Parathyroid adenoma (tissue), 2 donors: ENCODE measurements at regions not wholly inside any gene's neighbourhood (a gene's known extent, or its start where the extent isn't known, plus 50 kb on each side); places are given as distances from the start of the nearest gene placed in this dataset.

Experiments
- H2AFZ ChIP-seq: fragments of 300-600 bp; sonication (generic); one replicate; pipeline ENCODE4 v1.7.0; 2017; ENCODE audit warnings: antibody characterized with exemption, mild to moderate bottlenecking
- H3K27ac ChIP-seq: fragments of 300-600 bp; sonication (generic); one replicate; pipeline ENCODE4 v1.7.0; 2017
- H3K27me3 ChIP-seq: fragments of 300-600 bp; sonication (generic); one replicate; pipeline ENCODE4 v1.7.0; 2017; ENCODE audit warnings: low read length; ENCODE audit not compliant: control insufficient read depth, insufficient read depth
- H3K36me3 ChIP-seq: fragments of 300-600 bp; sonication (generic); one replicate; pipeline ENCODE4 v1.7.0; 2017; ENCODE audit warnings: low read length; ENCODE audit not compliant: control insufficient read depth, insufficient read depth
- H3K4me1 ChIP-seq: fragments of 300-600 bp; sonication (generic); one replicate; pipeline ENCODE4 v1.7.0; 2017; ENCODE audit warnings: control low read depth
- H3K4me2 ChIP-seq: fragments of 300-600 bp; sonication (generic); one replicate; pipeline ENCODE4 v1.7.0; 2017; ENCODE audit warnings: low read length
- H3K4me3 ChIP-seq: fragments of 300-600 bp; sonication (generic); one replicate; pipeline ENCODE4 v1.7.0; 2017; ENCODE audit warnings: low read depth, low read length
- H3K79me2 ChIP-seq: fragments of 300-600 bp; sonication (generic); one replicate; pipeline ENCODE4 v1.7.0; 2017; ENCODE audit warnings: control low read depth
- H3K9ac ChIP-seq: fragments of 300-600 bp; sonication (generic); one replicate; pipeline ENCODE4 v1.7.0; 2017; ENCODE audit warnings: mild to moderate bottlenecking
- H3K9me3 ChIP-seq: fragments of 300-600 bp; sonication (generic); one replicate; pipeline ENCODE4 v1.7.0; 2017; ENCODE audit warnings: low read length; ENCODE audit not compliant: control insufficient read depth
- TF ChIP-seq, protein P1 (sequence below): fragments of 300-600 bp; sonication (generic); IDR thresholded peaks from one replicate; pipeline ENCODE4 v1.7.0; 2017; ENCODE audit warnings: antibody characterized with exemption, mild to moderate bottlenecking
- donor health status: primary hyperparathyroidism.

GRCh38 chr16:86377251-86378022 lies 132.9 kb upstream of the FOXF1 start:
- H2AFZ ChIP-seq = no peak overlapping the region
- no peaks in the 10 kb centered on the region for H3K9me3 ChIP-seq
- no peak overlapping the region for H3K9ac ChIP-seq
- H3K79me2 ChIP-seq = no peaks in the 10 kb centered on the region
- H3K27ac ChIP-seq = no peak overlapping the region
- H3K4me3 ChIP-seq = no peak overlapping the region
- no peaks in the 10 kb centered on the region for H3K4me1 ChIP-seq
- no peak overlapping the region for H3K4me2 ChIP-seq
- H3K27me3 ChIP-seq = no peaks in the 10 kb centered on the region
- H3K36me3 ChIP-seq = no peaks in the 10 kb centered on the region
- TF ChIP-seq, protein P1, sequence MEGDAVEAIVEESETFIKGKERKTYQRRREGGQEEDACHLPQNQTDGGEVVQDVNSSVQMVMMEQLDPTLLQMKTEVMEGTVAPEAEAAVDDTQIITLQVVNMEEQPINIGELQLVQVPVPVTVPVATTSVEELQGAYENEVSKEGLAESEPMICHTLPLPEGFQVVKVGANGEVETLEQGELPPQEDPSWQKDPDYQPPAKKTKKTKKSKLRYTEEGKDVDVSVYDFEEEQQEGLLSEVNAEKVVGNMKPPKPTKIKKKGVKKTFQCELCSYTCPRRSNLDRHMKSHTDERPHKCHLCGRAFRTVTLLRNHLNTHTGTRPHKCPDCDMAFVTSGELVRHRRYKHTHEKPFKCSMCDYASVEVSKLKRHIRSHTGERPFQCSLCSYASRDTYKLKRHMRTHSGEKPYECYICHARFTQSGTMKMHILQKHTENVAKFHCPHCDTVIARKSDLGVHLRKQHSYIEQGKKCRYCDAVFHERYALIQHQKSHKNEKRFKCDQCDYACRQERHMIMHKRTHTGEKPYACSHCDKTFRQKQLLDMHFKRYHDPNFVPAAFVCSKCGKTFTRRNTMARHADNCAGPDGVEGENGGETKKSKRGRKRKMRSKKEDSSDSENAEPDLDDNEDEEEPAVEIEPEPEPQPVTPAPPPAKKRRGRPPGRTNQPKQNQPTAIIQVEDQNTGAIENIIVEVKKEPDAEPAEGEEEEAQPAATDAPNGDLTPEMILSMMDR = no peak

GRCh38 chr16:86378128-86378527 lies 132.2 kb upstream of the FOXF1 start:
- H3K27me3 ChIP-seq = no peaks in the 10 kb centered on the region
- H2AFZ ChIP-seq = no peak overlapping the region
- H3K27ac ChIP-seq = no peak overlapping the region
- H3K36me3 ChIP-seq = no peaks in the 10 kb centered on the region
- no peak overlapping the region for H3K4me3 ChIP-seq
- no peak overlapping the region for H3K4me2 ChIP-seq
- no peaks in the 10 kb centered on the region for H3K4me1 ChIP-seq
- no peaks in the 10 kb centered on the region for H3K79me2 ChIP-seq
- TF ChIP-seq, protein P1 = no peak
- H3K9me3 ChIP-seq = no peaks in the 10 kb centered on the region
- no peak overlapping the region for H3K9ac ChIP-seq

GRCh38 chr16:86378831-86379504 lies 131.4 kb upstream of the FOXF1 start:
- no peak overlapping the region for H3K4me3 ChIP-seq
- H3K27me3 ChIP-seq = no peaks in the 10 kb centered on the region
- TF ChIP-seq, protein P1 = no peak
- H3K36me3 ChIP-seq = no peaks in the 10 kb centered on the region
- H3K9ac ChIP-seq = no peak overlapping the region
- no peaks in the 10 kb centered on the region for H3K79me2 ChIP-seq
- H2AFZ ChIP-seq = no peak overlapping the region
- no peaks in the 10 kb centered on the region for H3K4me1 ChIP-seq
- H3K9me3 ChIP-seq = no peaks in the 10 kb centered on the region
- no peak overlapping the region for H3K4me2 ChIP-seq
- no peak overlapping the region for H3K27ac ChIP-seq

DNA sequence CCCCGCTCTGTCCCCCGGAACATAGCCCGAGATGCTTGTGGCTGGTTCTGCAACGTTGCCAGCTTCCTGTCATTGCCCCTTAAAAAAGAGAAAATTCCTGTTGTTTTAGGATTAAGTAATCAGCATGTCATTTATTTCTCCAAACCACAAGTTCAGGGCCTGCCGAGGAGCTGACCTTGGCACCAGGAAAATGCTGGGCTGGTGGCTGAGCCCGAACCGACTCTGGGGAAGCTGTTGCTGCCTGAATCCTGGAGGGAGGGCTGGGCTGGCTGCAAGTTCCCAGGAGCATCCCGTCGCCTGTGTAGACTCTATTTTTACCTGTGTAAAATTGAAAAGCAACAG lies 130.9 kb upstream of the FOXF1 start:
- Histone ChIP-seq H3K27ac (no peak overlapping the region), H3K27me3 (peaks cover 2% of the 10 kb centered on the region), H3K36me3 (no peaks in the 10 kb centered on the region), H3K4me2 (no peak overlapping the region), H3K9ac (no peak overlapping the region), H3K9me3 (no peaks in the 10 kb centered on the region), H3K4me1 (no peaks in the 10 kb centered on the region), H3K4me3 (no peak overlapping the region), H3K79me2 (no peaks in the 10 kb centered on the region), H2AFZ (no peak overlapping the region)
- TF ChIP-seq, protein P1 = no peak
